GM10266 (cell line): ENCODE measurements at regions not wholly inside any gene's neighbourhood (a gene's known extent, or its start where the extent isn't known, plus 50 kb on each side); places are given as distances from the start of the nearest gene placed in this dataset.

Experiments
- DNase-seq: peaks from one replicate; pipeline ENCODE4 v3.0.0; 2012; ENCODE audit errors: extremely low spot score
- CTCF ChIP-seq: IDR thresholded peaks from 2 replicates; pipeline ENCODE4 v1.5.1; 2012; ENCODE audit warnings: mild to moderate bottlenecking, low read depth; ENCODE audit not compliant: control insufficient read depth, insufficient read depth; ENCODE audit errors: missing control alignments

DNA sequence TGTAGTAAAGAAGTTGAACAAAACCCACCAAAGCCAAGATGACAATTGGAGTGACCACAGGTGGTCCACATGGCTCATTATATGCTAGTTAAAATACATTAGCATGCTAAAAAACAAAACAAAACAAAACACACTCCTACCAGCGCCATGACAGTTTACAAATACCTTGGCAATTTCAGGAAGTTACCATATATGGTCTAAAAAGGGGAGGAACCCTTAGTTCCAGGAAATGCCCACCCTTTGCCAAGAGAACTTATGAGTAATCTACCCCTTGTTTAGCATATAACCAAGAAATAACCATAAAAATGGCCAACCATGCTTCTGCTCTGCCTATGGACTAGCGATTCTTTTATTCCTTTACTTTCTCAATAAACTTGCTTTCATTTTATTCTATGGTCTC lies 979.1 kb upstream of the POT1 start:
- DNase-seq = no peak
- TF ChIP-seq CTCF = no peak

DNA sequence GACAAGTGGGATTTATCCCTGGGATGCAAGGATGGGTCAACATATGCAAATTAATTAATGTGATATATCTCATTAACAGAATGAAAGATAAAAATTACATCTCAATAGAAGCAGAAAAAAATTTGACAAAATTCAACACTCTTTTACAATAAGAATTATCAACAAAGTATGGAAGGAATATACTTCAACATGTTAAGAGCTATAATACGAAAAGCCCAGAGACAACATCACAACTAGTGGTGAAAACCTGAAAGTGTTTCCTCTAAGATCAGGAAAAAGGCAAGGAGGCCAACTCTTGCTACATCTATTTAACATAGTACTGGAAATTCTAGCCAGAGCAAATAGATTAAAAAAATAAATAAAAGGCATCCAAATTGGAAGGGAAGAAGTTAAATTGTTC lies 970.0 kb upstream of the POT1 start:
- no peak for TF ChIP-seq CTCF
- no peak for DNase-seq

GRCh38 chr7:125892434-125892833 lies 962.8 kb upstream of the POT1 start:
- no peak for DNase-seq
- no peak for TF ChIP-seq CTCF

DNA sequence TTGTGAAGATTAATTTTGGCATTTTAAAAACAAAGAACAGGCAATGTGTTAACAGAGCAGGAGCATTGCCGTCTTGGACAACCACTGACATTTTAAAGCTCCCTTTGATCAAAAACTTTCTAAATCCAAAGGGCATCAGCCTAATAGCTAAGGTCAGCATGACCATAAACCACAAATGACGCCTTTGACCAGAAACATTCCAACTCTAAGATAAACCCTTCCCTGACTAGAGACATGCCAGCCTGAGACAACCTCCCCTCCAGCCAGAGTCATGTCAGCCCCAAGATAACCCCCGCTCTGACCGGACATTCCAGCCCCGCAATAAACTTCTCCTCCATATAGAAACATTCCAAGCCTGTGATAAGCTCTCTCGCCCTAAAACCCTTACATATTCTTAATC lies 949.4 kb upstream of the POT1 start:
- no peak for DNase-seq
- TF ChIP-seq CTCF = no peak

- DNase-seq = no peak
- TF ChIP-seq CTCF = no peak
Measured at GRCh38 chr7:125878235-125878956, 948.8 kb upstream of the POT1 start.

DNA sequence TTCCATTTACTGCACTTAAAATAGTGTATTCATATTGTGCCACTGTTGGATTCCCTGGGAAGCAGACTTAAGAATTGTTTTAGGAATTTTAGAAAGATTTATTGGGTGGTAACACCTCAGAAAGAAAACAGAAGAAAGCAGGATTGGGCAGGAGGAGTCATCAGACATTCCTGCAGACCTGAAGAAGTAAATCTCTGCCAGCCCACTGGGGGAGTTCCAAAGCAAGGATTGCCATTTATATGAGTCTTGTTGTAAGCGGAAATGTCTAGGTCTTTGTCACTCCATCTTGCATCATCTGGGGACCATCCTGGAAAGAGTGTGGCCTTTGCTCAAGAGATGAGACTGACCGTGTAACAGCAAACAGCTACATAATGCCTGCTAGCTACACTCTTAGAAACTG lies 947.6 kb upstream of the POT1 start:
- no peak for DNase-seq
- TF ChIP-seq CTCF = no peak

DNA sequence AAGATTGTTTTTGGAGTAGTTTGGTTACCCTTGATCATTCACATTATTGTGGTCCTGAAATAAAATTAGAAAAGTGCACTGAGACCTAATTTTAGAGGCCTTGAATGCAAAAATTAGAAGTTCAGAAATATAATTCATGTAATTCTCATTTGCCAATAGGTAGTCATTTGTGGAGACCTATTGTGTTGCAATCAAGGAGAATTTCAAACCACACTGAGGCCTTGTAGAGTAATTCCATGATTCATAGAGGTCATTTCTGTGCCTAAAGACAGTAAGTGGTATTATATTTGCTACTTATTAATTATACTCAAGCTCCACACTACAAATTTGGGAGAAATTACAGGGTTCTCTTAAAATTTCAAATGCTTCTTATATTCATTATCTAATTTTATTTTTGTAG lies 946.8 kb upstream of the POT1 start:
- no peak for DNase-seq
- no peak for TF ChIP-seq CTCF
